GM21723 (cell line): ENCODE measurements at regions not wholly inside any gene's neighbourhood (a gene's known extent, or its start where the extent isn't known, plus 50 kb on each side); places are given as distances from the start of the nearest gene placed in this dataset.
"Not testable (repeated sequence)": the region's sequence is repeated elsewhere in the genome, so short reads cannot be mapped to it uniquely, and the experiment has no call there.

ENCODE experiments used
- ATAC-seq: cut with Tn5 transposase; IDR thresholded peaks from one replicate; pipeline ENCODE4 v1.9.1; 2021; ENCODE audit warnings: mild to moderate bottlenecking, moderate library complexity; ENCODE audit not compliant: unreplicated experiment

DNA sequence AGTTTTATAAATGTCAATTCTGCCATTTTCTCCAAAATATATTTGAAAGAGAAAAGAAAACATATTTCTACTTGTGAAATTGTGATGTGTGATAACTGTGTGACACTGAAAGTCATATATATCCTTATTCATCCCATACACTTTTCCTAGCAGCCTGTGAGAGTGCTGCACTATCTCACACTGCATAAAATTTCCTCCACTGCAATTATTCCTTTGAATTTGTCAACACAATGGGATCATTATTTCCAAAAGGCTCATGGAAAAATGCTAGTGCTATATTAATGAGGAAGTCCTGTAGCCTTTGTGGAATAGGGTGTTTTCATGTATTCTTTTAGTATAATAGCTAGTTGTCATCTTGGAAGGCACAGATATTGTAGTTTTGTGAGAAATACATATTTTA lies 504.1 kb downstream of the RPL10L start:
- no peak for ATAC-seq

DNA sequence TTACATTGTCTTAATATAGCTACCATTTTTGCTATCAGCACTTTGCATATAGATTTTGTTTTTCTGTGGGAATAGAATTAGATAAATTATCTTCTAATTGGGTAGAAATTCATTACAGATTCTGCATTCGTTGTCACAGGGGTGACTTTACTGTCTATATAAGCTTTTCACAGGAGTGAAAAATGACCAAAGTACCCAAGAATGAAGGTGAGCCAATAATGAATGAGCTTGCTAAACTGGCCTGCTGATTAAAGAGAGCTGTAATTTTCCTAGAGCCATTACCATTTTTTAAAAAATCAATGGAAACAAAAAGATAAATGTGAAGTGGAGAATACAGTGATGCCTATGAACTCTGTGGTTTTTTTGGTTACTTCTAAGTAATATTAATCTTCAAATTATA lies 504.6 kb downstream of the RPL10L start:
- ATAC-seq, result no peak

GRCh38 chr14:46140445-46140844 lies 511.1 kb downstream of the RPL10L start:
- ATAC-seq, result no peak

GRCh38 chr14:46139649-46140048 lies 511.9 kb downstream of the RPL10L start:
- no peak for ATAC-seq

DNA sequence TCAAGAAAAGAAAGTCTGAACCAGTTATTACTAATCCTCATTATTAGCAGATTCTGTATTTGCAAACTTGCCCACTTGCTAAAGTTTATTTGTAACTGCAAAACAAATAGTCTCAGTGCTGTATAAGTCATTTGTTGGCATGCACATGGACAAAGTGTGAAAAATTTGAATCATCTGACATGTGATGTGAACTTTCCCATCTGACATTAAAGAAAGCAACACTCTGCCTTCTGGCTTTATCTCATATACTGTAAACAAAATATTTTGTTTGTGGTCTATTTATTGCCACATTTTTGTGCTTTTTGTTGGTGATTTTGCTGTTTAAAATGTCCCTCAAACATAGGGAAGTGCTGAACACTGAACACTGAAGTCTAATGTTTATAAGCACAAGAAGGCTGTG lies 513.8 kb downstream of the RPL10L start:
- ATAC-seq, result no peak

- ATAC-seq, result no peak
Measured at GRCh38 chr14:46136456-46136855, 515.1 kb downstream of the RPL10L start.

- no peak for ATAC-seq
Measured at GRCh38 chr14:46108228-46108627, 543.4 kb downstream of the RPL10L start.

DNA sequence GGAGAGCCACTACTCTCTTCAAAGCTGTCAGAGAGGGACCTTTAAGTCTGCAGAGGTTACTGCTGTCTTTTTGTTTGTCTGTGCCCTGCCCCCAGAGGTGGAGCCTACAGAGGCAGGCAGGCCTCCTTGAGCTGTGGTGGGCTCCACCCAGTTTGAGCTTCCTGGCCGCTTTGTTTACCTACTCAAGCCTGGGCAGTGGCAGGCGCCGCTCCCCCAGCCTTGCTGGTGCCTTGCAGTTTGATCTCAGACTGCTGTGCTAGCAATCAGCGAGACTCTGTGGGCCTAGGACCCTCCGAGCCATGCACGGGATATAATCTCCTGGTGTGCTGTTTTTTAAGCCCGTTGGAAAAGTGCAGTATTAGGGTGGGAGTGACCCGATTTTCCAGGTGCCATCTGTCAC lies 550.7 kb downstream of the RPL10L start:
- not testable (repeated sequence) for ATAC-seq

DNA sequence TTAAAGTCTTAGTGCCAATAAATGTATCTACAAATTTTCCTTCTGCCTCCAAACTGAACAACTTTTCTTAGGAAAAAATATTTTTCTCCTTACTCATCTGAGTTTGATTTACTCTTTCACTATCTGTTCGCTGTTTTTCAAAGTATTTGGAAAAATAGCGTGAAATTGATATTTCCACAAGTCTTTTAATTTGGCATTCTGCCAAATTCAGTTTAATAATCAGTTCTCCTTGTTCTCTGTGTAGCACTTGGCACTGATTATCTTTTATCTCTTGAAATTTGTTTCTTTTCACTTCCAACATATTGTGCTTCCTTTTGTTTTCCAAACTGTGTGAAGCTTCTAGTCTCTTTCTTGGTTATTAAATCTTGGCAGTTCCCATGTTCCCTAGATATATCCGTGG lies 559.8 kb downstream of the RPL10L start:
- no peak for ATAC-seq

DNA sequence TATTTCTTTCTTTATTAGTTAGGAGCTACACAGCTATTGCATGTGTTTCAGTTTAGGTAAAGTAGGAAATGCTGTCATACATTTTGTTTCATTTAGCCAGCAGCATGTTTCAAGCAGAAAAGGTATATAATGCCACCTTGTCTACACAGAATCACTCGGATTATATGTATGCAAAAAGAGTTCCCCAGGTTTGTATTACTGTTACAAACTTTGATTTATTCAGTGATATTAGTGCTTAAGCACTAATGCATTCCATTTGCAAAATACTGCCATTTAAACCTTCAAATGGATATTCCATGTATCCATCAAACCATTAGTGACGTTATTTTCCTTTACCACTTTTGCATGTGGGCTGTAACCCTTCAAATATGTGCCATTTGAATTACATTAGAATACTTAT lies 564.0 kb downstream of the RPL10L start:
- ATAC-seq, result no peak

DNA sequence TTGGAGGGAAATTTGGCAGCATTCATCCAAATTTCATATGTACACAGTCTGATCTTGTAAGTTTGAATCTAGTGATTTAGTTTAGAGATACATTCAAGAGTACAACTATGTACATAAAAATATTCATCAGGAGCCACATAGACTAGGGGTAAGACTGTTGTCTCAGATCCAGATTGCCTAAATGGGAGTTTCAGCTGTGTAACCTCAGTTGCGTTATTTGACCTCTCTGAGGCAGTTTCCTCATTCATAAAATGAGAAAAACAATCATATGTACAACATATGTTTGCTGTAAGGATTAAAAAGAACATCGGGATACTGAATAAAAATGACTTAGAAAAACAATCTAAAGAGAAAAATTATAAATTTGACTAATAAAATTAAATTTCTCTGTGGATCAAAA lies 577.5 kb downstream of the RPL10L start:
- ATAC-seq, result no peak

DNA sequence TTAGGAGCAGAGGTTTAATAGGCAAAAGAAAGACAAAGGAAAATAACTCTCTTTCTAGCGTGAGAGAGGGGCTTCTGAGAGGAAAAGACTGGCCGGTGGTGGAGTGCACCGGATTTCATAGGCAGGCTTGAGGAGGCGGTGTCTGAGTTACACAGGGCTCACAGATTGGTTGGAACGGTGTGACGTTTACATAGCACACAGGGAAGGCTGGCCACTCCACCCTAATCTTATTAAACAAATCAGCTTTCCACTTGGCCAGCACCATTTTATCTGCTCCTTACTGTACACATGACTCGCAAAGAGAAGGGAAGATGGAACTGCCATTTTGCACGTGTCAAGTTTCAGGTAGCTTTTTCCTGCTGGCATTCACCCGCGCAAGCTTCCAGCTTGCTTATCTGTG lies 587.7 kb downstream of the RPL10L start:
- ATAC-seq, result no peak

DNA sequence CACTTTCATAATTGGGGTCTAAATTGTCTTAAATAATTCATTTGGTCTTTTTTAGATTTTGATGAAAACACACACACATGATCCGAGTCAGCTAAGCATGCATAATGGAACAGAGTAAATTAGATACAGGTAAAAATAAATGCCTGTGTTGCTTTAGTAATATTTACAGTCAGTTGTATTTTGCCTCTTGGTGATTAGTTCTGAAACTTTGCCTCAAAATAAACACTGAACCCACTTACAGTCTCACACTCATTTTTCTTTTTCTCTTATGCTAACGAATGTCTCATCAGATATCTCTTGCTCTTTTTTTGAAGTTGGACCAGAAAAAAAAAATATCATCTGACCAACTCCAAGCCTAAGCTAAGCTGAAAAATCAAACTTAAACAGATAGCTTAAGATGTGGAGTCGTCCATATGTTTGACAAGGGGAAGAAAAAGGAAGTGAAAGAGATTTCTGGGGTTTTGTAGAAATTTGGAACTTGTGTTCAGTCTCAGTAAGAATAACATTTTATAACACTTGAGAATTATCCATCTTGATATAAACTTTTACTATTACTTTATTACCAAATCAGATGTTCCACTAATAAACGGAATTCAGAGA lies 592.5 kb downstream of the RPL10L start:
- no peak for ATAC-seq

DNA sequence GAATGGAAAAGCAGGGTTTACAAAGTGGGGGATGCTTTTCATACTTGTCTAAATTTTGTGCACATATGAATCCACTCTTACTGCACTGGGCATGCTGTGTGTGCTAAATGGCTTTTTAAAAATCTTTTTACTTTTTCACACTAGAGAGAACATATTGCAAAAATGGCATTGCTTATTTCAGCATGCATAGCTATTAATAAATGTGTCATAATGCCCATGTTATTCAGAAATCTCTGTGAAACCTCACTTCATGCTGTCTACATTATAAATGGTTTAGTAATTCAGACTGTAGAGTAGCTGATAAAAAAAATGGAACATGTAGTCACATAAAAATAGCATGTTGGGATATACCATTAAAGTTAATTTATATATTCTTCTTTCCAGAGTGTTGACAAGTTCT lies 593.8 kb downstream of the RPL10L start:
- no peak for ATAC-seq

- ATAC-seq, result no peak
Measured at GRCh38 chr14:46054526-46054925, 597.1 kb downstream of the RPL10L start.

DNA sequence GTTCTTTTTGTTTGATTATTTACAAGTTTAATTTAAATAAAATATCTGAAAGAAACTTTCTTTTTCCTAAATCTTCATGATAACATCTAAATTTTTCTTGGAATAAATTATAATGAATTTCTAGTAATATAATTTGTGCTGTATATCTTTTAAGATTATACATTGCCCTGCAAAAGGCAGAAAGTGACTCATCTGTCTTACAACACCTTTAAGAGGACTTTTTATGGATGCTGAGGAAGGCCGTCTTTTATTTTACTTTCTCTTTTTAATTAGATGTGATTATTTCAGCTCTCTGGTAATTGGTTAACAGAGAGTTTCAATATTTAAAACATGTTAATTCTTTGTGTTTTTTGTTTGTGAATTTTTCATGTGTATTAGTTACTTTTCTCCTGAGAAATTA lies 598.4 kb downstream of the RPL10L start:
- ATAC-seq, result no peak

DNA sequence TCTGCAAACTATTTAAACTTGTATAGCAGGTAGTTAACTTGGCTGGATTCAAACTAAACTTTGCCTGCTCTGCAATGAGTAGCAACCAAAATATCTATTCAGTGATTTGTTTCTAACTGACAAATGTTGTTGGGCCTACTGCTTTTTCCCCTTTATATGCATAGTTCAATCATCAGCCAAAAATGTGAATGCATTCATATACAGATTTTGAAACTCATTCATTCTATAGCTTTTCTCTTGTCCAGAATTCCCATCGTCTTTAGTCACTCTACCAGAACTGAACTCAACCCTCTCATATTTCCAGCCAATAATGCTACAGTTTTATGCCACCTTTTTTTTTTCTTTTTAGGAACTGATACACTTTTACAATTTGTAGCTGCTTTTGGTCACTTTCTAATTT lies 599.8 kb downstream of the RPL10L start:
- no peak for ATAC-seq

- no peak for ATAC-seq
Measured at GRCh38 chr14:46048127-46048526, 603.5 kb downstream of the RPL10L start.

GRCh38 chr14:46036099-46036498 lies 615.5 kb downstream of the RPL10L start:
- no peak for ATAC-seq

DNA sequence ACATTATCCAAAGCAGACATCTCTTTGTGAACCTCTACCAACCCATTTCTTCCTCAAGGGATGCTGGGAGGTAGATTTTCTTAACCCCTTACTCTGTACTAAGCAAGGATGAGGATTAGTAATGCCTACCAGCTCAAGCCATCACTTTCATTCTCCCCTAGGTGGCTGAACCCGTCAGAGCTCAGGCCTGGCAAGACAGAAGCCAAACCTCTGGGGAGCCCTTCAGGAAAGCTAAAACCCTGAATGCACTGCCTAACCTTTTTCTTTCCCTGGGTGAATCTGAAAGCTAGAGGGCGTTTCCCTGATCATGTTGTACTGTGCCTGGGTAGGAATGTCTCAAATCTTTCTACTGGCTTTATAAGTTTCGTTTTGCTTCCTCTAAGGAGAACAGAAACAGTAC lies 617.3 kb downstream of the RPL10L start:
- no peak for ATAC-seq

DNA sequence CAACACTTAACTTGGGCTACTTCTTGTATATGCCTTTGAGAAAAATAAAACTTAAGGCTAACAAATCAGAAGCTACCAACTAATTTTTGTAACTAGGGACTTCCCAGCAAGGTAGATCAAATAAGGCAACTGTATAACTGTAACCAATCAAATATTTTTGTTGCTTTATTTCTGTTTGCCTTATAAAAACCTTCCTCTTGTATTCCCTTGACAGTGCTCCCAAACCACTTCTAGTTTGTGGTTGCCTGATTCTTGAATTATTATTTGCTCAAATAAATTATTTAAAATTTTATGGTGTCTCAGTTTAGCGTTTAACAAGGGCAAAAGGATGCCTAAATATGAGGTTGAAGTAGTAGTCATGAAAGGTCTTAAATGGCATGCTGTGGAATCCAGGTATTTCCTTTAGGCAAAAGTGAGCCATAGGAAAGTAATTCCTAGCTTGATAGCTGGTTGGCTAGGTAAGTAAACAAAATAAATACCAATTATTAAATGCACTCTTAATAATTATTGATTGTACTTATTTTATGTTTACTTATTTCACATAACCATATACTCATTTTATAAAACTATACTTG lies 632.6 kb downstream of the RPL10L start:
- no peak for ATAC-seq

DNA sequence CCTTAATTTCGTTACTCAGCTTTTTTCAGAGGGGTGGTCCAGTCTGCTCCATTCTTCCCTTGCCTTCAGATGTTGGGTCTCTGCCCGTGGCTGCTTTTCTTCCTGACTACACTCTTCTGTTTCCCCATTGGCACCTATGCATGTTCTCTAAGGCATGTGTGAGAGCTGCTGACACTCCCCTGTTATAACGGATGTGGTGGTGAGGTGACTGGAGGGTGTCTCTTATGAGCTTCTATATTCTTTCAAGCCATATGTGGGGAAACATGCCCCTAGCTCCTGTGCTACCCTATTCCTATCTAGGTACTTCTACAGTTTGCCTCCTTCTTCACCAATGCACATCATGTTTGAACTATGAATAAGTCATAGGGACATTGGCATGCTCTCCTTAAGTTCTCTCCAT lies 643.2 kb downstream of the RPL10L start:
- ATAC-seq, result no peak

DNA sequence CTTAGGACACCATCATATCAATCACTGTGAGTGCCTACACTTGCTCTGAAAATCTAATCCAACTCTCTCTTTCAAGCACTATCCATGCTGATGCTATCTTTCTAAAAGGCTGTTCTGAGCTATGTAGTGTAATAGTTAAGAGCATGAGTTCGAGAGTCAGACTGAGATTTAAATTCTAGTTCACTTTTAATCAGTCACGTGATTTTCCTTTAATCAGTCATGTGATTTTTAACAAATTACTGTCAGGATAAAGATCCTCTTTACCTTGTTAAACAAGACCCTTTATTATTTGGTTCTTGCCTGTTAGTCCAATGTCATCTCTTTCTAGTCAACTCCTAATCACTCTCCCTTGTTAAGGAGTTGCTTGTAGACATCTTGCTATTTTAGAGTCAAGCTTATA lies 653.0 kb downstream of the RPL10L start:
- no peak for ATAC-seq
